OCI-LY1 (cell line): ENCODE measurements at regions not wholly inside any gene's neighbourhood (a gene's known extent, or its start where the extent isn't known, plus 50 kb on each side); places are given as distances from the start of the nearest gene placed in this dataset.

Experiments used
- CTCF ChIP-seq: fragments of 200-600 bp; sonication (generic), shearing (Covaris generic); IDR thresholded peaks from 2 replicates; pipeline ENCODE4 v1.5.1; 2017; ENCODE audit warnings: mild to moderate bottlenecking, antibody characterized with exemption, low read length, moderate library complexity, mixed read lengths
- EZH2 ChIP-seq: fragments of 200-600 bp; sonication (generic), shearing (Covaris generic); IDR thresholded peaks from 2 replicates; pipeline ENCODE4 v1.8.0; 2017; ENCODE audit warnings: borderline replicate concordance, mixed run types, mild to moderate bottlenecking, antibody characterized with exemption, low read length, moderate library complexity, mixed read lengths

GRCh38 chr4:27327421-27328181, 467.0 kb downstream of the STIM2 start:
- TF ChIP-seq CTCF (no peak), EZH2 (no peak)
